HEK293 (cell line): ENCODE measurements at regions not wholly inside any gene's neighbourhood (a gene's known extent, or its start where the extent isn't known, plus 50 kb on each side); places are given as distances from the start of the nearest gene placed in this dataset.

Source experiments
- KLF10 ChIP-seq: fragments of 450-650 bp; IDR thresholded peaks from 2 replicates; pipeline ENCODE4 v1.5.1; 2018; ENCODE audit warnings: missing biosample characterization, mild to moderate bottlenecking, missing genetic modification characterization
- OSR2 ChIP-seq: fragments of 450-650 bp; formaldehyde crosslinking; IDR thresholded peaks from 2 replicates; pipeline ENCODE4 v1.5.1; 2016; ENCODE audit warnings: missing biosample characterization, missing genetic modification characterization
- PRDM6 ChIP-seq: fragments of 450-650 bp; formaldehyde crosslinking; IDR thresholded peaks from 2 replicates; pipeline ENCODE4 v1.5.1; 2017; ENCODE audit warnings: missing biosample characterization, missing genetic modification characterization
- REST ChIP-seq: fragments of 450-650 bp; formaldehyde crosslinking; IDR thresholded peaks from 2 replicates; pipeline ENCODE4 v1.5.1; 2016; ENCODE audit warnings: missing biosample characterization, missing genetic modification characterization
- ZIC2 ChIP-seq: fragments of 450-650 bp; formaldehyde crosslinking; IDR thresholded peaks from 2 replicates; pipeline ENCODE4 v1.5.1; 2016; ENCODE audit warnings: missing biosample characterization, missing genetic modification characterization
- ZNF24 ChIP-seq: fragments of 450-650 bp; formaldehyde crosslinking; IDR thresholded peaks from 2 replicates; pipeline ENCODE4 v1.5.1; 2016; ENCODE audit warnings: missing biosample characterization, missing genetic modification characterization
- ZNF560 ChIP-seq: fragments of 450-650 bp; formaldehyde crosslinking; IDR thresholded peaks from 2 replicates; pipeline ENCODE4 v1.5.1; 2017; ENCODE audit warnings: missing biosample characterization, missing genetic modification characterization, borderline replicate concordance

GRCh38 chr5:154565123-154565522 lies 87.1 kb upstream of the HAND1 start:
- TF ChIP-seq ZNF560 (tag by site-specific recombination) (no peak), OSR2 (no peak), ZIC2 (tag by site-specific recombination) (no peak), PRDM6 (tag by site-specific recombination) (no peak), ZNF24 (no peak), REST (tag by site-specific recombination) (no peak), KLF10 (no peak)
